ENCODE measurements at regions not wholly inside any gene's neighbourhood (a gene's known extent, or its start where the extent isn't known, plus 50 kb on each side); places are given as distances from the start of the nearest gene placed in this dataset.

DNA sequence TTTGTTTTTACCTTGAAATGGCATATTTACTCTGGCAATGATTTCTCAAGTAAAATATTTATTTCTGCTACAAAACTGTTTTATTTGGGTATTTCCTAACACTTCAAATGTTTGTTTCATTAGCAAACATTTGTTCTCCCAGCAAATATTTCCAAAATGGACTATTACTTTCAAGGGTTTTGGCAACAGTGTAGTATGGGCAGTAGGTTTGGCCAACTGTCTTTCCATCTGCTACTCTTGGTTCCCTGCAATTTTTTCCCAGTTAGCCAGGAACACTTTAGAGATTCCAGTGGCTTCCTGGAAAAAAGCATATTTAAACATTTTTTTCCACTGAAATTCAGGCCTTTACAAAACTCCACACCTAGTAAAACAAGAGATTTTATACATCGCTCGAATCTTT is 466.6 kb downstream of the SLITRK6 start:
- H3K4me3 ChIP-seq (replicated peaks; ENCODE audit: insufficient read depth, low read length), result no peak overlapping the region
- H3K27ac ChIP-seq (replicated peaks), result no peak overlapping the region
- DNase-seq (ENCODE audit: low read depth in 1 of 2, low spot score in 1 of 2), result no peak
- TF ChIP-seq, protein P1, sequence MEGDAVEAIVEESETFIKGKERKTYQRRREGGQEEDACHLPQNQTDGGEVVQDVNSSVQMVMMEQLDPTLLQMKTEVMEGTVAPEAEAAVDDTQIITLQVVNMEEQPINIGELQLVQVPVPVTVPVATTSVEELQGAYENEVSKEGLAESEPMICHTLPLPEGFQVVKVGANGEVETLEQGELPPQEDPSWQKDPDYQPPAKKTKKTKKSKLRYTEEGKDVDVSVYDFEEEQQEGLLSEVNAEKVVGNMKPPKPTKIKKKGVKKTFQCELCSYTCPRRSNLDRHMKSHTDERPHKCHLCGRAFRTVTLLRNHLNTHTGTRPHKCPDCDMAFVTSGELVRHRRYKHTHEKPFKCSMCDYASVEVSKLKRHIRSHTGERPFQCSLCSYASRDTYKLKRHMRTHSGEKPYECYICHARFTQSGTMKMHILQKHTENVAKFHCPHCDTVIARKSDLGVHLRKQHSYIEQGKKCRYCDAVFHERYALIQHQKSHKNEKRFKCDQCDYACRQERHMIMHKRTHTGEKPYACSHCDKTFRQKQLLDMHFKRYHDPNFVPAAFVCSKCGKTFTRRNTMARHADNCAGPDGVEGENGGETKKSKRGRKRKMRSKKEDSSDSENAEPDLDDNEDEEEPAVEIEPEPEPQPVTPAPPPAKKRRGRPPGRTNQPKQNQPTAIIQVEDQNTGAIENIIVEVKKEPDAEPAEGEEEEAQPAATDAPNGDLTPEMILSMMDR (IDR thresholded peaks at IDR 0.05; ENCODE audit: insufficient read depth, low read length), result no peak
- TF ChIP-seq POLR2AphosphoS5 (IDR thresholded peaks at IDR 0.05; ENCODE audit: low read depth), result no peak
- TF ChIP-seq, protein P2, sequence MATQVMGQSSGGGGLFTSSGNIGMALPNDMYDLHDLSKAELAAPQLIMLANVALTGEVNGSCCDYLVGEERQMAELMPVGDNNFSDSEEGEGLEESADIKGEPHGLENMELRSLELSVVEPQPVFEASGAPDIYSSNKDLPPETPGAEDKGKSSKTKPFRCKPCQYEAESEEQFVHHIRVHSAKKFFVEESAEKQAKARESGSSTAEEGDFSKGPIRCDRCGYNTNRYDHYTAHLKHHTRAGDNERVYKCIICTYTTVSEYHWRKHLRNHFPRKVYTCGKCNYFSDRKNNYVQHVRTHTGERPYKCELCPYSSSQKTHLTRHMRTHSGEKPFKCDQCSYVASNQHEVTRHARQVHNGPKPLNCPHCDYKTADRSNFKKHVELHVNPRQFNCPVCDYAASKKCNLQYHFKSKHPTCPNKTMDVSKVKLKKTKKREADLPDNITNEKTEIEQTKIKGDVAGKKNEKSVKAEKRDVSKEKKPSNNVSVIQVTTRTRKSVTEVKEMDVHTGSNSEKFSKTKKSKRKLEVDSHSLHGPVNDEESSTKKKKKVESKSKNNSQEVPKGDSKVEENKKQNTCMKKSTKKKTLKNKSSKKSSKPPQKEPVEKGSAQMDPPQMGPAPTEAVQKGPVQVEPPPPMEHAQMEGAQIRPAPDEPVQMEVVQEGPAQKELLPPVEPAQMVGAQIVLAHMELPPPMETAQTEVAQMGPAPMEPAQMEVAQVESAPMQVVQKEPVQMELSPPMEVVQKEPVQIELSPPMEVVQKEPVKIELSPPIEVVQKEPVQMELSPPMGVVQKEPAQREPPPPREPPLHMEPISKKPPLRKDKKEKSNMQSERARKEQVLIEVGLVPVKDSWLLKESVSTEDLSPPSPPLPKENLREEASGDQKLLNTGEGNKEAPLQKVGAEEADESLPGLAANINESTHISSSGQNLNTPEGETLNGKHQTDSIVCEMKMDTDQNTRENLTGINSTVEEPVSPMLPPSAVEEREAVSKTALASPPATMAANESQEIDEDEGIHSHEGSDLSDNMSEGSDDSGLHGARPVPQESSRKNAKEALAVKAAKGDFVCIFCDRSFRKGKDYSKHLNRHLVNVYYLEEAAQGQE (IDR thresholded peaks at IDR 0.05; ENCODE audit: insufficient replicate concordance, low read depth), result no peak
- TF ChIP-seq SPI1 (IDR thresholded peaks at IDR 0.05; ENCODE audit: borderline replicate concordance, low read depth), result no peak
- no peak for TF ChIP-seq GABPA (IDR thresholded peaks at IDR 0.05; ENCODE audit: low read depth)
- no peaks in the 10 kb centered on the region for H3K27me3 ChIP-seq (ENCODE audit: insufficient read depth, poor library complexity, severe bottlenecking)

DNA sequence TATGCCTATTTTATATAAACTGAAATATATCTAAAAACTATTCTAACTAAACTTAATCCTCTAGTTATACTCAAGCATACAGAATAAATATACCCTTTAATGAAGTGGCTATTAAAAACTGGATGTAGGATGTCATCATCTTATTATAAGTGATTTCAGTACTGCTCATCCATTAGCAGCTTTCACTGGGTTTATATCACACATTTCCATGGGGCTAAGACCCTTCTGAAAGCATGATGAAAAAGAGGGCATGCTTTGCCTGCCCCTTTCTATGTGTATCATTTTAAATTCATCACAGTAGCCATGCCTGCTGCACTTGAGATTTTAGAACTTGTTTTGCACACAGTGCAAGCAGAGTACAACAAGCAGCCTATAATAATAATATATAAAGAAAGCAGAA is 477.5 kb downstream of the SLITRK6 start:
- Histone ChIP-seq H3K27me3 (ENCODE audit: insufficient read depth, poor library complexity, severe bottlenecking) (no peaks in the 10 kb centered on the region), H3K4me3 (replicated peaks; ENCODE audit: insufficient read depth, low read length) (no peak overlapping the region), H3K27ac (replicated peaks) (no peak overlapping the region)
- TF ChIP-seq, protein P2 (IDR thresholded peaks at IDR 0.05; ENCODE audit: insufficient replicate concordance, low read depth), result no peak
- TF ChIP-seq POLR2AphosphoS5 (IDR thresholded peaks at IDR 0.05; ENCODE audit: low read depth) (no peak), GABPA (IDR thresholded peaks at IDR 0.05; ENCODE audit: low read depth) (no peak), SPI1 (IDR thresholded peaks at IDR 0.05; ENCODE audit: borderline replicate concordance, low read depth) (no peak)
- TF ChIP-seq, protein P1 (IDR thresholded peaks at IDR 0.05; ENCODE audit: insufficient read depth, low read length), result no peak
- DNase-seq (ENCODE audit: low read depth in 1 of 2, low spot score in 1 of 2), result no peak

DNA sequence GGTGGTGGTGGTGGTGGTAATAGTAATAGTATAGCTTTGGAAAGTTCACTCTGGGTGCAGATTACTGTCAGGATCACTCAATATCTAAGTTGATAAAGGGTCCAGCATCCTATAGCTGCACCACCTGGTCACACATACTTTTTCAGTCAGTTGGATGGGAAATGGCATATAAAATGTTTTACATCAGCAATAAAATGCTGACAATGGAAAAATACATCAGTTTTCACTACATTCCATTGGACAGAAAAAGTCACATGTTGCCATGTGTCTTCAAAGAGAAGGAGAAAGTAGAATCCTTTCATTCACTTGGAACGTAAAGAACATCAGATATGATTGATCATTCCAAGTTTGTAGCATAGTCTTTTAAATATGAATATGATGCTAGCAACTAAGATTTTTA is 481.4 kb downstream of the SLITRK6 start:
- Histone ChIP-seq H3K27me3 (ENCODE audit: insufficient read depth, poor library complexity, severe bottlenecking) (no peaks in the 10 kb centered on the region), H3K27ac (replicated peaks) (no peak overlapping the region), H3K4me3 (replicated peaks; ENCODE audit: insufficient read depth, low read length) (no peak overlapping the region)
- DNase-seq (ENCODE audit: low read depth in 1 of 2, low spot score in 1 of 2), result no peak
- TF ChIP-seq POLR2AphosphoS5 (IDR thresholded peaks at IDR 0.05; ENCODE audit: low read depth), result no peak
- TF ChIP-seq, protein P1 (IDR thresholded peaks at IDR 0.05; ENCODE audit: insufficient read depth, low read length), result no peak
- no peak for TF ChIP-seq SPI1 (IDR thresholded peaks at IDR 0.05; ENCODE audit: borderline replicate concordance, low read depth)
- TF ChIP-seq GABPA (IDR thresholded peaks at IDR 0.05; ENCODE audit: low read depth), result no peak
- TF ChIP-seq, protein P2 (IDR thresholded peaks at IDR 0.05; ENCODE audit: insufficient replicate concordance, low read depth), result no peak
